Upper lobe of left lung (tissue), 6 donors: ENCODE measurements at regions not wholly inside any gene's neighbourhood (a gene's known extent, or its start where the extent isn't known, plus 50 kb on each side); places are given as distances from the start of the nearest gene placed in this dataset.

Source experiments
- ATAC-seq, 2 donors: fragments of 200-7000 bp; cut with Tn5 transposase; one replicate each; pipeline ENCODE4 v1.9.1; 2022; ENCODE audit warnings: mild to moderate bottlenecking in 2 of 2, moderate library complexity in 2 of 2; ENCODE audit not compliant: low FRiP score in 2 of 2
- DNase-seq, 2 donors: peaks; one replicate each; pipeline ENCODE4 v3.0.0-alpha.2; 2019 to 2020
- H3K27ac ChIP-seq, 4 donors: fragments of 200-600 bp; sonication (generic); one replicate each; pipeline ENCODE4 v1.5.1; 2016 to 2019
- H3K27me3 ChIP-seq, 4 donors: fragments of 200-600 bp; sonication (generic); one replicate each; pipeline ENCODE4 v1.5.1; 2017 to 2019
- H3K36me3 ChIP-seq, 4 donors: fragments of 200-600 bp; sonication (generic); one replicate each; pipeline ENCODE4 v1.5.1; 2016 to 2019
- H3K4me1 ChIP-seq, 4 donors: fragments of 200-600 bp; sonication (generic); one replicate each; pipeline ENCODE4 v1.5.1; 2018 to 2019
- H3K4me3 ChIP-seq, 4 donors: fragments of 200-600 bp; sonication (generic); one replicate each; pipeline ENCODE4 v1.5.1; 2017 to 2019; ENCODE audit warnings: mild to moderate bottlenecking in 2 of 4, moderate library complexity in 1 of 4
- H3K9me3 ChIP-seq, 4 donors: fragments of 200-600 bp; sonication (generic); one replicate each; pipeline ENCODE4 v1.5.1; 2018 to 2019
- EP300 ChIP-seq, 4 donors: sonication (generic); formaldehyde crosslinking; IDR thresholded peaks; one replicate each; pipeline ENCODE4 v1.5.1; 2017; ENCODE audit warnings: antibody characterized with exemption in 4 of 4, control low read depth in 2 of 4
- POLR2A ChIP-seq, 4 donors: fragments of 450-650 bp; IDR thresholded peaks; one replicate each; pipeline ENCODE4 v1.5.1; 2016 to 2017; ENCODE audit warnings: antibody characterized with exemption in 4 of 4, mild to moderate bottlenecking in 2 of 4
- POLR2AphosphoS5 ChIP-seq, 2 donors: sonication (generic); formaldehyde crosslinking; IDR thresholded peaks; one replicate each; pipeline ENCODE4 v1.5.1; 2017; ENCODE audit warnings: antibody characterized with exemption in 2 of 2
- WGBS, 2 donors: methylation state at CpG; one replicate each; pipeline ENCODE4 v1.1.5; 2017 to 2018; 5-methylcytosine and 5-hydroxymethylcytosine counted together
- TF ChIP-seq, protein P1 (sequence below), 6 experiments: fragments of 450-650 bp in 4 of 6; fragments of 200-600 bp in 2 of 6; sonication (generic) in 2 of 6; IDR thresholded peaks; one replicate each; pipeline ENCODE4 v1.5.1; 2016 to 2019; ENCODE audit warnings: antibody characterized with exemption in 6 of 6
- donor health status: DM: no; HTN: no; CAD: no; lungs with moderate emphysema.
- donor health status: DM: no; HTN: yes; CAD: no; lungs with severe emphysema.

- no peaks in the 10 kb centered on the region for H3K36me3 ChIP-seq
- H3K9me3 ChIP-seq = no peaks in the 10 kb centered on the region
- H3K4me3 ChIP-seq = no peak overlapping the region
- DNase-seq (no peak), ATAC-seq (no peak)
- H3K27ac ChIP-seq = no peak overlapping the region
- H3K27me3 ChIP-seq = no peaks in the 10 kb centered on the region
- H3K4me1 ChIP-seq = no peaks in the 10 kb centered on the region
- TF ChIP-seq POLR2AphosphoS5 (IDR thresholded peaks at IDR 0.05) = no peak
- no peak for TF ChIP-seq EP300 (IDR thresholded peaks at IDR 0.05)
- no peak for TF ChIP-seq POLR2A (IDR thresholded peaks at IDR 0.05)
- TF ChIP-seq, protein P1, sequence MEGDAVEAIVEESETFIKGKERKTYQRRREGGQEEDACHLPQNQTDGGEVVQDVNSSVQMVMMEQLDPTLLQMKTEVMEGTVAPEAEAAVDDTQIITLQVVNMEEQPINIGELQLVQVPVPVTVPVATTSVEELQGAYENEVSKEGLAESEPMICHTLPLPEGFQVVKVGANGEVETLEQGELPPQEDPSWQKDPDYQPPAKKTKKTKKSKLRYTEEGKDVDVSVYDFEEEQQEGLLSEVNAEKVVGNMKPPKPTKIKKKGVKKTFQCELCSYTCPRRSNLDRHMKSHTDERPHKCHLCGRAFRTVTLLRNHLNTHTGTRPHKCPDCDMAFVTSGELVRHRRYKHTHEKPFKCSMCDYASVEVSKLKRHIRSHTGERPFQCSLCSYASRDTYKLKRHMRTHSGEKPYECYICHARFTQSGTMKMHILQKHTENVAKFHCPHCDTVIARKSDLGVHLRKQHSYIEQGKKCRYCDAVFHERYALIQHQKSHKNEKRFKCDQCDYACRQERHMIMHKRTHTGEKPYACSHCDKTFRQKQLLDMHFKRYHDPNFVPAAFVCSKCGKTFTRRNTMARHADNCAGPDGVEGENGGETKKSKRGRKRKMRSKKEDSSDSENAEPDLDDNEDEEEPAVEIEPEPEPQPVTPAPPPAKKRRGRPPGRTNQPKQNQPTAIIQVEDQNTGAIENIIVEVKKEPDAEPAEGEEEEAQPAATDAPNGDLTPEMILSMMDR (IDR thresholded peaks at IDR 0.05) = no peak
- WGBS, 2 donors = 82 to 88% methylated on average over 4 of the region's 4 CpGs
Measured at GRCh38 chr1:34655875-34656240, 99.0 kb upstream of the GJB5 start.

DNA sequence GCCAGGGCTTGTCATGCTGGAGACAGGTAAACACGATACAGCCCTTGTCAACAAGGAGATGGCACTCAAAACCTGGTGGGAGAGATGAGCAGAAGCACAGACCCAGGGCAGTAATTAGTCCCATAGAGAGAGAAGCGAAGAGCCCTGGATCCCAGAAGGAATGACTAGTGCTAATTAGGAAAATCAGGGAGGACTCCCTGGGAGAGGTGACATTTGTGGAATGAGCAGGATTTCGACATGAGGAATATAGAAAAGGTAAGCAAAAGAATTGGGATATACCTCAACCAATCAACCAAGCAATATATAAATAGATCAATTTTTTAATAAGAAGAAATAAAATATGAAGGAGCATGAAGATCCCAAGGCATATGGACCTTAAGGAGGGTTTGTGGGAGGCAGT is 98.5 kb upstream of the GJB5 start:
- WGBS, 2 donors = 83 to 85% methylated on average over 3 of the region's 3 CpGs
- DNase-seq (no peak), ATAC-seq (no peak)
- Histone ChIP-seq H3K4me3 (no peak overlapping the region), H3K36me3 (no peaks in the 10 kb centered on the region), H3K27me3 (no peaks in the 10 kb centered on the region), H3K4me1 (no peaks in the 10 kb centered on the region), H3K9me3 (no peaks in the 10 kb centered on the region), H3K27ac (no peak overlapping the region)
- TF ChIP-seq EP300 (IDR thresholded peaks at IDR 0.05) (no peak), POLR2AphosphoS5 (IDR thresholded peaks at IDR 0.05) (no peak), POLR2A (IDR thresholded peaks at IDR 0.05) (no peak)
- TF ChIP-seq, protein P1 (IDR thresholded peaks at IDR 0.05) = no peak

- H3K4me1 ChIP-seq = no peaks in the 10 kb centered on the region
- ATAC-seq (no peak), DNase-seq (no peak)
- no peaks in the 10 kb centered on the region for H3K27me3 ChIP-seq
- TF ChIP-seq EP300 (IDR thresholded peaks at IDR 0.05) (no peak), POLR2A (IDR thresholded peaks at IDR 0.05) (no peak), POLR2AphosphoS5 (IDR thresholded peaks at IDR 0.05) (no peak)
- TF ChIP-seq, protein P1 (IDR thresholded peaks at IDR 0.05) = no peak
- no peak overlapping the region for H3K27ac ChIP-seq
- H3K36me3 ChIP-seq = no peaks in the 10 kb centered on the region
- H3K4me3 ChIP-seq = no peak overlapping the region
- H3K9me3 ChIP-seq = no peaks in the 10 kb centered on the region
- 48 to 58% methylated on average over 8 of the region's 8 CpGs for WGBS, 2 donors
Measured at GRCh38 chr1:34656731-34657130, 98.1 kb upstream of the GJB5 start.

GRCh38 chr1:34657266-34657665 is 97.6 kb upstream of the GJB5 start:
- H3K4me3 ChIP-seq = no peak overlapping the region
- no peaks in the 10 kb centered on the region for H3K36me3 ChIP-seq
- H3K27me3 ChIP-seq = no peaks in the 10 kb centered on the region
- no peak overlapping the region for H3K27ac ChIP-seq
- H3K4me1 ChIP-seq = no peaks in the 10 kb centered on the region
- DNase-seq (no peak), ATAC-seq (no peak)
- H3K9me3 ChIP-seq = no peaks in the 10 kb centered on the region
- TF ChIP-seq EP300 (IDR thresholded peaks at IDR 0.05) (no peak), POLR2AphosphoS5 (IDR thresholded peaks at IDR 0.05) (no peak), POLR2A (IDR thresholded peaks at IDR 0.05) (no peak)
- TF ChIP-seq, protein P1 (IDR thresholded peaks at IDR 0.05) = no peak

GRCh38 chr1:34657849-34658248 is 97.0 kb upstream of the GJB5 start:
- 77 to 87% methylated on average over 2 of the region's 2 CpGs for WGBS, 2 donors
- no peak for DNase-seq
- Histone ChIP-seq H3K27me3 (no peaks in the 10 kb centered on the region), H3K36me3 (no peaks in the 10 kb centered on the region), H3K4me1 (no peaks in the 10 kb centered on the region), H3K4me3 (no peak overlapping the region), H3K9me3 (no peaks in the 10 kb centered on the region), H3K27ac (no peak overlapping the region)
- ATAC-seq = no peak
- TF ChIP-seq POLR2A (IDR thresholded peaks at IDR 0.05) (no peak), POLR2AphosphoS5 (IDR thresholded peaks at IDR 0.05) (no peak)
- TF ChIP-seq, protein P1 (IDR thresholded peaks at IDR 0.05) = no peak
